ENCODE measurements at regions not wholly inside any gene's neighbourhood (a gene's known extent, or its start where the extent isn't known, plus 50 kb on each side); places are given as distances from the start of the nearest gene placed in this dataset.

GRCh38 chr7:130912862-130913638 lies 179.0 kb upstream of the KLF14 start:
- peak; percentile 73 for DNase-seq

- DNase-seq: no peak
Measured at GRCh38 chr7:130913639-130914553, 179.9 kb upstream of the KLF14 start.

GRCh38 chr7:130914554-130915294 lies 180.7 kb upstream of the KLF14 start:
- no peak for DNase-seq

- no peak for DNase-seq
Measured at GRCh38 chr7:130917669-130918128, 183.7 kb upstream of the KLF14 start.

- DNase-seq: no peak
Measured at GRCh38 chr7:130918129-130919052, 184.4 kb upstream of the KLF14 start.

GRCh38 chr7:130919316-130920103 lies 185.5 kb upstream of the KLF14 start:
- no peak for DNase-seq

- DNase-seq: no peak
Measured at GRCh38 chr7:130920122-130920521, 186.1 kb upstream of the KLF14 start.

- no peak for DNase-seq
Measured at GRCh38 chr7:130921391-130922180, 187.6 kb upstream of the KLF14 start.

- DNase-seq: no peak
Measured at GRCh38 chr7:130922206-130923112, 188.5 kb upstream of the KLF14 start.

GRCh38 chr7:130923365-130923764 lies 189.4 kb upstream of the KLF14 start:
- no peak for DNase-seq

- DNase-seq: no peak
Measured at GRCh38 chr7:130923930-130924329, 189.9 kb upstream of the KLF14 start.

- no peak for DNase-seq
Measured at GRCh38 chr7:130925136-130925794, 191.3 kb upstream of the KLF14 start.

- peak; percentile 44 for DNase-seq
Measured at GRCh38 chr7:130926001-130926691, 192.1 kb upstream of the KLF14 start.

- DNase-seq: no peak
Measured at GRCh38 chr7:130927062-130927461, 193.1 kb upstream of the KLF14 start.

GRCh38 chr7:130927564-130927963 lies 193.6 kb upstream of the KLF14 start:
- no peak for DNase-seq

GRCh38 chr7:130929896-130930659 lies 196.1 kb upstream of the KLF14 start:
- peak; percentile 58 for DNase-seq

- no peak for DNase-seq
Measured at GRCh38 chr7:130930681-130931080, 196.7 kb upstream of the KLF14 start.
